ENCODE measurements at regions not wholly inside any gene's neighbourhood (a gene's known extent, or its start where the extent isn't known, plus 50 kb on each side); places are given as distances from the start of the nearest gene placed in this dataset.
"Not testable (repeated sequence)": the region's sequence is repeated elsewhere in the genome, so short reads cannot be mapped to it uniquely, and the experiment has no call there.

DNA sequence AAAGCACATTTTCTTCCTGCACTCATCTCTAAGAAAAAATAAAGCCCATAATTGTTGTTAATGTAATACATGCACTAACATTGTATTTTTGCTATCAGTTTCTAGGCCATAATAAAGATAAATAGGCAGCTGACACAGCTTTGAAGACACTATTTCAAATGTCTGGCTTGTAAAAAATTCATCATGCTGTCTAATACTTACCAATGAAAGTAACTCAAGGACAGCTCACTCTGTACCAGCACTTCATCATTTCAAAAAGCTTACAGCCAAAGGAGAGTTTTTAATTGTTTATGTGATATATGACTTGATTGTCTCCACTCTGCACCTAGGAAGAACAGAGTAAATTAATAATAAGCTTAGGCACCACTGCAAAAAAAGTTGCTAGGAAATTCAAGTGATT is 1423.3 kb upstream of the PCDH20 start:
- DNase-seq (ENCODE audit: low read depth), result no peak

DNA sequence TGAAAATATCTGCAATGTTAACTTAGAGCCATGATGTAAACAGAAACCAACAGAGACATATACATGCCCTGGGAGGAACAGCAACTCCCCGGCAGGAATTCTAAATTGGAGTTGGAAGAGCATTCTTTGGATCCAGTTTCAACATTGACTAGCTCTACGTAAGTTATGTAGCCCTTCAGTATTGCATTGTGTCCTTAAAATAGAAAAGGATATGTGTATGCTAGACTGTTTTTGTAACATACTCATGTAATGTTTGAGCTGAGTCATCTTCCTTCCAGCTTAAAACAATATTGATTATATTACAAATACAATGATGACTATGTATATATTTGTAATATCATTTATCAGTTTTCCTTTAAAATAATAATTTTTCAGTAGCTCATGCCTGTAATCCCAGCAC is 1422.2 kb upstream of the PCDH20 start:
- DNase-seq (ENCODE audit: low read depth), result no peak

DNA sequence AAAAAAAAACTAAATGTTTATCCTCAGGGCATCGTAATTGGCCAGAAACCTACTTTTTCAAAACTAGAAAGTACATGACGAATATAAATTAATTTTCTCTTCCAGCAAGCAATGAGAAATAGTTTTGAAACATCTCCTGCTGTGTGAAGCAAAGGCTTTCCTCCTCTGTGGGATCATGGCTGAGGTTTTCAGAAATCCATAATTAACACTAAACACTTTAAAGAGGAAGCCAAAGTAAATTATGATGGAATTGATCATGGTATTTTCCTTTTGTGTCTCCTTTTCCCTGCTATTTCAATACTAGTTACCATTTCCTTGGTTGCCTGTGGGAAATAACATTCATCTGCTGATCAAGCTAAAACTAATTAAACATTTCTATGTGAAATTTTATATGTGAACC is 1413.8 kb upstream of the PCDH20 start:
- DNase-seq (ENCODE audit: low read depth), result no peak

DNA sequence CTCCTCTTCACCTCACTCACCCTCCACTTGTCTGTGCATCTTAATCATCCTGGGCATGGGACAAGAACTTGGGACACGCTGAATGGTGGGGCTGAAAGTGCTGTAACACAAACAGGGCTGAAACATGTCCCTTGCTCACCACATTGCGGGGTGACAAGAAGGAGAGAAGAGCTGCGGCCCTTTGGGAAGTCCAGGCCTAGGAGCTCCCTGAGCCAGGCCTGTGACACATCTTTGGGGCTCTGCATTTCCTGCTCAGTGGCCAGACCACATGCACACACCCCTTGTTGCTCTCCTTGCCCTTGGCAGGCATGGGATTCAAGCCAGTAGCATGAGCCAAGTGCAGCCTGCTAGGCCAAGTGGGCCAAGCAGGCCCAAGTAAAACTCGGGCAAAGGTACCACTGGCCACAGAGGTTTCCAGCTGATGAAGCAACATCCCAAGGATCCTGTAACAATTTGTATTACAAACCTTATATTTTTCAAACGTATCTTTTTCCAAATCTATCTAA is 1384.3 kb upstream of the PCDH20 start:
- DNase-seq (ENCODE audit: low read depth), result no peak

DNA sequence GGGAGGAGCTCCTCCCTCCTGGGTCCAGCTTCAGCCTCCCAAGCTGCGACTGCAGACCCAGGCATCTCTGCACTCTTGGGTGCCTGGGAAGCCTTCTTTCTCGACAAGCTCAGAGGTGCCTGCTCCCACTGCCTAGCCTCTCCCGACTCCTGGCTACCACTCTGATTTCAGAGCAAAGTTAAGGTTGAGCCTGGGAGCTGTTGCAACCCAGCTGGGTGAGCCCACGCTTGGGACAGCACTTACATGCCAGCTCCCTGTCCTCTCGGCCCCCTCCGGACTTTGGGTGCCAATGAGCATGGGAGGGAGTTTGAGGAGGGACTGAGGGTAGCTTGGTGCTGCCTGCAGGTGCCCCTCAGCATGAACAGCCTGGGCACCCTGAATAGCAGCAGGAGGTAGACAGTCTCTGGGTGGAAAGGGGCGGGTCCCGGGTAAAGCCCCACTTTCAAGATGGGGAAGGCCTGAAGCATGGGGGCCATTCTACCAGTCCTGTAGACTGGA is 1383.4 kb upstream of the PCDH20 start:
- no peak for DNase-seq (ENCODE audit: low read depth)

DNA sequence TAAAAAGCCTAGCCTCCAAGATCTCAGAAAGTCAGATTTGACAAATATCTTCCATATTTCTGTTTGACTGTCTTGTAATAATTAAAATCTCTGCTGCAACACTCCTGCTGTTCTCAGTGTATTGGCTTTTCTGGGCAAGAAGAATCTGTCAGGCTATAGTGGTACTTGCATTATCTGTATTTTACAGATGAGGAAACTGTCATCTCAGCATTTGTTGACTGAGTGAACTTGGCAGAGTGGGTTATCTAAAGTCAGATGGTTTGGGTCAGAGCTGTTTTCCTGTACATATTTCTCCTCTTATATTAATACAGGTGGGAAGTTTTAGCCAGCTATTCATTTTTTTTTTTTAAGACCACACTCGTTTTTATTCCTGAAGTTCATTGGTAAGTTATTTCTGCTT is 1378.2 kb upstream of the PCDH20 start:
- no peak for DNase-seq (ENCODE audit: low read depth)

DNA sequence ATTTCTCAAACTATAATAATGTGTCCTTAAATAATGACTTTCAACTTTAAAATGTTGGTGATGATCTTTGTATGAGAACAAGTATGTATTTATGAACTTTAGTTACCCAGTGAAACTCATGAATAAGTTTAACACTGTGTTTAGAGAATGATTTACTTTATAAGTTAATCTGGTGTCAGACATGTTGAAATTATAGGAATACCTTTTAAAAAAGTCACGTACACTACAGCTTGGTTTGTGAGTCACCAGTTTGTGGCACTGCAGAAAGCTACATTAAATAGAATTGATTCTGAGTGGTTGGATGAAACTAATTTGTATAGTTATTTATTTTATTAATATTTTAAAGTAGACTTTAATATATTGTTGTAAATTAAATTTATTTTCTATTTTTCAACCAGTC is 1366.2 kb upstream of the PCDH20 start:
- no peak for DNase-seq (ENCODE audit: low read depth)

DNA sequence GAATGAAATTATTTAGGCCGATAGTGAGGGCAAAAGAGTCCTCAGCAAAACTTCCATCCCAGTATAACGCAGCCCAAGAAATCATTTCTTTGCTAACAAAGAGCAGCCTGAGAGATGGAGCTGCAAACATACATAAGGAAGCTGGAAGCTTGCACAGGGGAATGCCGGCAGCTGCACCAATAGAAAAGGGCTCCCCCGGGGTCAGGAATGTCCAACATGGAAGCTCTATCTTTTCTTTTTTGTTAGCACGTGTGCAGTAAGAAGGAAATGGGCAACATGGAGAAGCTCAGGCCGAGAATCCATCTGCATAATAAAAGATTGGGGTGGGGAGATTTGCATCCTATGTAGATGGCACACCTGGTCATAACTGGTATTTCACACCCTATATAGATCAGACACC is 1363.5 kb upstream of the PCDH20 start:
- no peak for DNase-seq (ENCODE audit: low read depth)

DNA sequence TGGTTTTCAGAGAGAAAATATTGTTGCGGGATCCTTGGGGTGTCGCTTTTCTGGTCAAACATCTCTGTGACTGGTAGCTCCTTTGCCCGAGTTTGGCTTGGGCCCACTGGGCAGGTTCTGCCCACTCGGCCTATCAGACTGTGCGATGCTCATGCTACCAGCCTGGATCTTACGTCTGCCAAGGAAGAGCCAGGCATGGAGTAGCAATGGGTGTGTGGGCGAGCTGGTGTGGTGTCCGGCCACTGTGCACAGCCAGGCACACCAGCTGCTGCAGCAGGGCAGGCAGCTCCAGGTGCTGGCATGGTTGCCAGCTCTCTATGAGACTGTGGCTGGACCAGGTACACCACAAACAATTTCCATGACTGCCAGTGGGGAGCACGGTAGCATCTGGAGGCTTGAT is 1351.8 kb upstream of the PCDH20 start:
- no peak for DNase-seq (ENCODE audit: low read depth)

DNA sequence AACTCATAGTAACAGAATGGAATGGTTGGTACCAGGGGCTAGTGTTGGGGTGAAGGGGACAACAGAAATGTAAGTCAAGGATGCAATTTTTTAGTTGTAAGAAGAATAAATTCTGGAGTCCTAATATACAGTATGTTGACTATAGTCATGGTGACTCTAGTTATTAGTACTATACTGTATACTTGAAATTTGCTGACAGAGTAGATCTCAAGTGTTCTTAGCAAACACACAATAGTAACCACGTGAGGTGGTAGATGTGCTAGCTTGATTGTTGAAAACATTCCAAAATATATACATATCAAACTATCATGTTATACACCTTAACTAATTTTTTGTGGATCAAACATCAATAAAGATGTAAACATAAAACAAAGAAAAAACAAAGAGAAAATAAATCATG is 1345.1 kb upstream of the PCDH20 start:
- no peak for DNase-seq (ENCODE audit: low read depth)

DNA sequence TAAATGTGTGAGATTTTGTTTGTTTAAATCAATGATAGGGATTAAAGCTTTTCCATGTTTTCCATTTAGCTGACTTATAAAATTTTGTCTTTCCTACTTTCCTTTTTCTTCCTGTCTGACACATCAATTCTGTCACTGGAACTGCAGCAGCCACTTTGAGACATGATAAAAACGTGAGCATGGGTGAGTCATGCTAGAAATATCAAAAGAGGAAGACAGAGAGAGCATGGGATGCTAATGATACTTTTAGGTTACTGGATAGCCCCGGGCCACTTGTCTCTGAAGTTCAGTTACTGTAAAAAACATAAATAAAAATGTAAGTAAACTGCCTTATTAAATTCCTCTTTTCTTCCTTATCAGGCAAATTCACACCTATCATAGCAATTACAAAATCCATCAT is 1332.0 kb upstream of the PCDH20 start:
- DNase-seq (ENCODE audit: low read depth), result peak; percentile 30

DNA sequence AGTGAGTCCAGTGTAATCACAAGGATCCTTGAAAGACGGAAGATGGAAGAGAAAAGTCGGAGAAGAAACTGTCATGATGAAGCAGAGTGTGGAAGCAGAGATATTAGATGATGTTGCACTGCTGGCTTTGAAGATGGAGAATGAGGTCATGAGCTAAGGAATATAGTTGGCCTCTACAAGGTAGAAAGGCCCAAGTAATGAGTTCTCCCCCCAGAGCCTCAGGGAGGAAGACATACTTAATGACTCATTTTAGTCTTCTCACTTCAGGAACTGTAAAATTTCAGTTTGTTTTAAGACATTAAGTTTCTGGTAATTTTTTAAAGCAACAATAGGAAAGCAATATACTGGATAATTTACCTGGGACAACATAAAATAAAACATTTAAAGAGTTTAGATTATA is 1331.5 kb upstream of the PCDH20 start:
- peak; percentile 1 for DNase-seq (ENCODE audit: low read depth)

DNA sequence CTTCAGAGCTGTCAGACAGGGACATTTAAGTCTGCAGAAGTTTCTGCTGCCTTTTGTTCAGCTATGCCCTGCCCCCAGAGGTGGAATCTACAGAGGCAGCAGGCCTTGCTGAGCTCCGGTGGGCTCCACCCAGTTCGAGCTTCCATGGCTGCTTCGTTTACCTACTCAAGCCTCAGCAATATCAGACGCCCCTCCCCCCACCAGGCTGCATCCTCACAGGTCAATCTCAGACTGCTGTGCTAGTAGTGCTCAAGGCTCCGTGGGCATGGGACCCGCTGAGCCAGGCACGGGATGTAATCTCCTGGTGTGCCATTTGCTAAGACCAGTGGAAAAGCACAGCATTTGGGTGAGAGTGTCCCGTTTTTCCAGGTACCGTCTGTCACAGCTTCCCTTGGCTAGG is 1314.1 kb upstream of the PCDH20 start:
- DNase-seq (ENCODE audit: low read depth), result not testable (repeated sequence)

DNA sequence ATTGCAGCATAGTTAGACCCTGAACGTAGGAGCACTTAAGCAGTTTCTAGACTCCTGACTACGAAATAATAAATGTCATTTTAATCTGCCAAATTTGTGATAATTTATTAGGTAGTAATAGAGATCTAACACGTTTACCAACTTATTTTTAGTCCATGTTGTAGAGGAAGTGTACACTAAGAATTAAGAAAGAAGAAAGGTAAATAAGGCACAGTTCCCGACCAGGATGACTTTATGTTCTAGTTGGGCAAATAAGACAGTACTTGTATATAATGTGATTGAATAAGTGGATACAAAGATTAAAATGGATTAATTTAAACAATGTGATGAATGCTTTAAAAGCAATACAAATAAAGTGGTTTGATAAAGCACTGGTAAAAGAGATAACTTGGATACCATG is 1306.2 kb upstream of the PCDH20 start:
- no peak for DNase-seq (ENCODE audit: low read depth)

DNA sequence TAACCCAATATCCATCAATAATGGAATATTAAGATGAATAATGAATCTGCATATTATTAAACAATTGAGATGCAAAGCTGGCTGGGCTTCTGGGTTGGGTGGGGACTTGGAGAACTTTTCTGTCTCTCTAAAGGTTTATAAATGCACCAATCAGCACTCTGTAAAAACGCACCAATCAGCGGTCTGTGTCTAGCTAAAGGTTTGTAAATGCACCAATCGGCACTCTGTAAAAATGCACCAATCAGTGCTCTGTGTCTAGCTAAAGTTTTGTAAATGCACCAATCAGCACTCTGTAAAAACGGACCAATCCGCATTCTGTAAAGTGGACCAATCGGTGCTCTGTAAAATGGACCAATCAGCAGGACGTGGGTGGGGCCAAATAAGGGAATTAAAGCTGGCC is 1296.3 kb upstream of the PCDH20 start:
- DNase-seq (ENCODE audit: low read depth), result not testable (repeated sequence)

DNA sequence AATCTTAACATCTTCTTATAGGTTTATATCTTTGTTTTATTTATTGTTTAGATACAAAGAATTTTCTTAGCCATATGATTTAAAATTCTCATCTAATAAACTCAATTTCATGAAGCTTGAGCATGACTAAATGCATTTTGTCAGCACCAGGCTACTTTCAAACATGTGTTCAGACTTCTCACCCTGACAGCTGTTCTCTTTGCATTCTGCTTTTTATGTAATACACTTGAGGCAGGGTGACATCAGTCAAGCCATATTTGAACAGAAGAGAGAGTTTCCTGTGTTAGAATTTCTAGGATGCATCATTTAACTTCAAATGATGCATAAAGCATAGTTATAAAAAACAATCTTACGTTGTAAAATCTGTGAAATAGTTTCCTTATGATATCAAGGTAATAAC is 1295.1 kb upstream of the PCDH20 start:
- no peak for DNase-seq (ENCODE audit: low read depth)

DNA sequence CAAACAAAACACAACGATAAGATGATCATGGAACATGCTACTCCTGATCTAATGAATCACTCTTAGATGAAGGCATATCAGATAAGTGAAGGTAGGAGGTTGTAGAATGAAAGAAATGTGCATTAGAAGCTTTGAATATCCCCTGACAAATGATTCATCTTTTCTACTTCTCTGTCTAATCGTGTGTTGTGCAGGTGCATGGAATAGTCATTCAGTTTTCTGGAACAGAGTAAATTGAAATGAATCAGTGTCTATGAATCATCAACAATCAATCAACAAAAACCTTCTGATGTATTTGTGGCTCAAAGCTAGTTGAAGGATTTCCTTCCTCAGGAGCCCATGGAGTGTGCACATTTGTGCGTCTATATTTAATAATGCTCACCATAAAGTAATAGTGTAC is 1290.4 kb upstream of the PCDH20 start:
- DNase-seq (ENCODE audit: low read depth), result no peak

DNA sequence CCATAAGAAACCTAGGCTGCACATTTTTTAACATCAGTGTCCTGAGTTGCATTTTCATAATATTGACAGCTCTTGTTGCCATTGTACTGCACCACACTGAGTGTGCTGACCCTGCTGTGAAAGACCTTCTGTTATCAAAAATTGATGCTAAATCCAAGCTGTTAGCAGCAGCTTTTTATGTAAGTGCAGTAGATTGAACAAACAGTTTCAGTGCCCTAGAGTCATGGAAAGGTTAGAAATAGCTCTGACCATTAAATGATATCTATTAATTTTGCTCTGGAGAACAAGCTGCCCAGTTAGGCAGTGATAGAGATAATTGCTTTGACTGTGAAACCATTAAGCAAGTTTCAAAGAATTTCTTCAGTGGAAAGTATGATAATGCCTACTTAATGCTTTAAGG is 1289.2 kb upstream of the PCDH20 start:
- no peak for DNase-seq (ENCODE audit: low read depth)

DNA sequence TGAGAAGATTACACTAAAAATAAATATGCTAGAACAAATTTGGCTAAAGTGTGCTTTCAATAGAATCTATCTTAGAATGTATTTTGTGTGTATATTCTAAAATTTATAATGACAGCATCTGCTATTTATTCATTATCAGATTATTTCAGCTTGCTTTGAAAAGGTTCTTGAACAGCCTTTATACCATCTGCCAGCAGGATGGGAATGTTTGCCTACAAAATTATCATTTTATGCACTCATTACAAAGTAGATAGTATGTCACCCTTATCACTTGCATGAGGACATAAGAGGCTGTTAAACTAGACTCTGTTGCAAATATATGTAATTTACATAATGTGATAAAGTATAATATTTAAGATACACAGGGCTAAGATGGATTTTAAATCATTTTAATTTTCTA is 1286.9 kb upstream of the PCDH20 start:
- DNase-seq (ENCODE audit: low read depth), result no peak

DNA sequence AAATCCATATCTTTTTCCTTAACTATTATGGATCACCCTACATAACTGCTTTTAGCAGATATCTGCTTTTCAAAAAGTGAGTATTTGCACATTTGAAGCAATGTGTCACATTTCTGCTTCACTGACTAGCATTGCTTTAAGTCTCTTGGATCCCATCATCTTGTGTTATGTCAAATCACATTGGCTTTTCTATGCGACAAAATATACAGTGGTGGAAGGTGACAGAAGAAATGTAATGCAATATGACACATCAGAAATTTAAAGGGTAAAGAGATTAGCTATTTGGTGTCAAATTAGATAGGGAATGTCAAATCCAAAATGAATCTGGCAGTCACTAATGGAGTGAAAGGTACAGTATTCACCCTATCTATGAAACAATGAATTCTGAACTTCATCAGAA is 1282.1 kb upstream of the PCDH20 start:
- DNase-seq (ENCODE audit: low read depth), result no peak

DNA sequence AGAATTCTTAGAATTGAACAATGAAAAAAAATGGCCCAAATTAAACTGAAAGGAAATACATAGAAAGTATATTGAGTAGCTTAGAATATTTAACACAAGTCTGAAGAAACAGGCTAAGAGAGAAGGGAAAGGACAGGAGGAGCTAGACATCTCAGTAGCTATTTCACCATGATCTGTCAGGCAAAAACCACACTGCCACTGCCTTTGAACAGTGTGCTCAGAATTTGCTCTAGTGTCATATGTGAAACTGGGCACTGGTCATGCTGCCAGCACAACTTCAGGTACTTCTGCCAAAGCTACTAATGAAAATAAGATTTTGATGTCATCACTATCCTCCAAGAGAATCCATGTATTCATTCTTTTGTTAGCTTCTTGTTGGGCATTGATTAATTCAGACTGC is 1280.8 kb upstream of the PCDH20 start:
- no peak for DNase-seq (ENCODE audit: low read depth)

DNA sequence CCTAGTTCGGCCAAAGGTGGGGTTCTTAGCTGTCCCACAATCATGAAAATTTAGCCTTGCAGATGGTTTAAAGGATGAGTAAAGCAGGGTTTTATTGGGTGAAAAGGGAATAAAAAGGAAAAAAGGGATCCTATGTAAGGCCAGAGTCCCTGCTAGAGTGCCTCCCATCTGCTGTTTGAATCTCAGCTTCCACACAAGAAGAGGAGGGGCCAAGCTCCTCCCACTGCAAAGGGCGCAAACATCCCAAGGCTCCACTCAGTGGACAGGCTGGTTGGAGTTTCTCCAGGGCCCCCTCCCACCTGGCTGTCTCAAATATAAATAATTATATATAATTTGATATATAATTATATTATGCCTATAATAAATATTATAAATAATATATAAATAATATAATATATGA is 1272.1 kb upstream of the PCDH20 start:
- no peak for DNase-seq (ENCODE audit: low read depth)

DNA sequence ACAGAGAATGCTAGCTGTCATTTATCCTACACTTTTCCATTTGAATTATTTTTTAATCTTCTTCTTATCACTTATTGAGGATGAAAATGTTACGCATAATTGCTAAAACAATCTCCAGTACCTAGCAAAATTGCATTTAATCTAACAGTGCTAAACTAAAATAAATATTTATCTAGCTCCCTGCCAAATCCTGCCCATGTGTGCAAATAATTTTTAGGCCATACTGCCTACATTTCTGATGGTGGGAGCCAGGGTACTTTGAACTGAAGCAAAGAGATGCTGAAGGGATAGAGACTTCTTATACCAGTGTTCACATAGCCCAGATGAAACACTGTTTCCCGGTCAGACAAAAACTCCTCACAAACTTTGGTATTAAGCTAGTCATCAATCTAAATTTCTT is 1268.7 kb upstream of the PCDH20 start:
- no peak for DNase-seq (ENCODE audit: low read depth)

DNA sequence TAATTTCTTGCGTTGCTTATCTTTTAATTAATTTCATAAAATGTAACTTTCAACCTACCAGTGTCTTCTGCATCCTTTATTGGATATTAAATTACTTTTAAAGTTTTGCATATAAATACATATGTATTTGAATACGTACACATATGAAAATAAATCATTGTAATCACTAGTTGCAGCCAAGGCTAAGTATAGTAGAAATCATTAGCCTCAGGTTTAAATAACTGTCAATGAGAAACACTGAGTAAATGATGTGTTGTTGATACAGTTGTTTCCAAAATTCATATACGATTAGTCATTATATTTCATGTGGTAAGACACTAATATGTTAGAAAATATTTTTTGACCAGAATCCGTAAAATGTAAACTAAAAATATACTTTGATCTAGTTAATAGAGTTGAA is 1267.1 kb upstream of the PCDH20 start:
- DNase-seq (ENCODE audit: low read depth), result no peak

DNA sequence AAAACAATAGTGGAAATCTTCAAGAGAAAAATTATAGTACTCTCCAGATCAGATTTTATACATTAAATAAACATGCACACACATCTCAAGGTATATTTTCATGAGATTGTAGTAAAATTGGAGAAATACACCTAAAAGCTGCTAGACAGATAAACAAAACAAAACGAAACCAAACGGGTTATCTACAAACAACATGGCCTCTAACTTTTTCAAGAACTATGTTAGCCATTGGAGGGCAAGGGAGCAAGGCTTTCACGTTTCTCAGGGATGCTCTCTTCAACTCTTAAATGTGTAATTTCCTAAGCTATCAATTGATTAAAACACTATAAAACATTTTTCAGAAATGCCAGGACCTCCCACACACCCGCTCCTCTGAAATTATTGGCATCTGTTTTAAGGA is 1262.4 kb upstream of the PCDH20 start:
- DNase-seq (ENCODE audit: low read depth), result no peak
